ENCODE measurements at regions not wholly inside any gene's neighbourhood (a gene's known extent, or its start where the extent isn't known, plus 50 kb on each side); places are given as distances from the start of the nearest gene placed in this dataset.
"Not testable (repeated sequence)": the region's sequence is repeated elsewhere in the genome, so short reads cannot be mapped to it uniquely, and the experiment has no call there.

DNA sequence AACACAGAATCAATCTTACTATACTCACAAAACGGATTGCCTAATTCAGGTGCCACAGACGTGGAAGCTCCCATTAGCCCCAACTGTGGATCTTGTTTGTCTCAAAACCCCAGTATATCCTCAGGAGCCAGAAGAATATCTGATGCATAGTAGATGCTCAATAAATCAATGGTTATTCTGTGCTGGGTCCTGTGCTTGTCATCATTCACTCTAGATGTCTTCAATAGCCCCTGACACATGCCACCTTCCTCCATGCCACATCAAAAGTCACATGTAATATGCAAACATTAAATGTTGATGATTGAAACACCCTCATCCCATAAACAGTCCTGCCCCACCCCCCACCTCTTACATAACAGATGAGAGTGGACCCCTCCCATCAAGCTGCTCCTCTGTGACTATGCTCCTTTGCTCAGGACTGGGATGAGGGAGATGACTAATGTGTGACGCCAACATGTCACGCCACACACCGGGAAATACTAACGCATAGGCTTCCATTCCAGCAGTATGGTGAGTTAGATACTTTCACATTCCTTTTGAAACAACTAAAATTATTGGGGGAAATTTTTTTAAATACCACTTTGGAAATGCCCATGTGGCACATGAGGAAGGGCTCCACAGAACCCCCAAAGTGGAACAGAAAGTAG is 267.6 kb upstream of the SDK2 start:
- ATAC-seq (no peak), DNase-seq (no peak)
- intact Hi-C loops (cut with DNase I): no loop called here
- Histone ChIP-seq H3K4me3 (no peak overlapping the region), H3K27me3 (no peaks in the 10 kb centered on the region), H3K9me3 (peaks cover 0 to 5% (median 0%) of the 10 kb centered on the region in 4 donors), H3K36me3 (no peaks in the 10 kb centered on the region), H3K27ac (no peak overlapping the region), H3K4me1 (no peaks in the 10 kb centered on the region)
- TF ChIP-seq, protein P1, sequence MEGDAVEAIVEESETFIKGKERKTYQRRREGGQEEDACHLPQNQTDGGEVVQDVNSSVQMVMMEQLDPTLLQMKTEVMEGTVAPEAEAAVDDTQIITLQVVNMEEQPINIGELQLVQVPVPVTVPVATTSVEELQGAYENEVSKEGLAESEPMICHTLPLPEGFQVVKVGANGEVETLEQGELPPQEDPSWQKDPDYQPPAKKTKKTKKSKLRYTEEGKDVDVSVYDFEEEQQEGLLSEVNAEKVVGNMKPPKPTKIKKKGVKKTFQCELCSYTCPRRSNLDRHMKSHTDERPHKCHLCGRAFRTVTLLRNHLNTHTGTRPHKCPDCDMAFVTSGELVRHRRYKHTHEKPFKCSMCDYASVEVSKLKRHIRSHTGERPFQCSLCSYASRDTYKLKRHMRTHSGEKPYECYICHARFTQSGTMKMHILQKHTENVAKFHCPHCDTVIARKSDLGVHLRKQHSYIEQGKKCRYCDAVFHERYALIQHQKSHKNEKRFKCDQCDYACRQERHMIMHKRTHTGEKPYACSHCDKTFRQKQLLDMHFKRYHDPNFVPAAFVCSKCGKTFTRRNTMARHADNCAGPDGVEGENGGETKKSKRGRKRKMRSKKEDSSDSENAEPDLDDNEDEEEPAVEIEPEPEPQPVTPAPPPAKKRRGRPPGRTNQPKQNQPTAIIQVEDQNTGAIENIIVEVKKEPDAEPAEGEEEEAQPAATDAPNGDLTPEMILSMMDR (IDR thresholded peaks at IDR 0.05): no peak
- no peak for TF ChIP-seq POLR2A (IDR thresholded peaks at IDR 0.05)
- WGBS (ENCODE audit: insufficient coverage, low coverage, low lambda C conversion rate, missing lambda C conversion rate): 76% methylated on average over 6 of the region's 6 CpGs

DNA sequence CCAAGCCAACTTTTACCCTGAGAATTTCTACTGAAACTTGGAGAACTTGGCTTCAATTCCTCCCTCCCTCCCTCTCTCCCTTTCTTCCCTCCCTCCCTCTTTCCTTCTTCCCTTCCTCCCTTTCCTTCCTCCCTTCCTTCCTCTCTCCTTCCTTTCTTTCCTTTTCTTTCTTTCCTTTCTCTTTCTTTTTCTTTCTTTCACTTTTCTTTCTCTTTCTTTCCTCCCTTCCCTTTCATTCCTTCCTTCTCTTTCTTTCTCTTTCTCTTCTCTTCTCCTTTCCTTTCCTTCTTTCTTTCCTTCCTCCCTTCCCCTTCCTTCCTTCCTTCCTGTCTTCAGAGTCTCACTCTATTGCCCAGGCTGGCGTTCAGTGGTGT is 268.1 kb upstream of the SDK2 start:
- 67% methylated on average over 1 of the region's 1 CpG for WGBS (ENCODE audit: insufficient coverage, low coverage, low lambda C conversion rate, missing lambda C conversion rate)
- no peaks in the 10 kb centered on the region for H3K36me3 ChIP-seq
- H3K4me3 ChIP-seq: no peak overlapping the region
- no peaks in the 10 kb centered on the region for H3K27me3 ChIP-seq
- peaks cover 0 to 5% (median 0%) of the 10 kb centered on the region in 4 donors for H3K9me3 ChIP-seq
- no peaks in the 10 kb centered on the region for H3K4me1 ChIP-seq
- DNase-seq (no peak), ATAC-seq (no peak)
- intact Hi-C loops (cut with DNase I): no loop called here
- TF ChIP-seq POLR2A (IDR thresholded peaks at IDR 0.05): no peak
- TF ChIP-seq, protein P1 (IDR thresholded peaks at IDR 0.05): no peak
- no peak overlapping the region for H3K27ac ChIP-seq

DNA sequence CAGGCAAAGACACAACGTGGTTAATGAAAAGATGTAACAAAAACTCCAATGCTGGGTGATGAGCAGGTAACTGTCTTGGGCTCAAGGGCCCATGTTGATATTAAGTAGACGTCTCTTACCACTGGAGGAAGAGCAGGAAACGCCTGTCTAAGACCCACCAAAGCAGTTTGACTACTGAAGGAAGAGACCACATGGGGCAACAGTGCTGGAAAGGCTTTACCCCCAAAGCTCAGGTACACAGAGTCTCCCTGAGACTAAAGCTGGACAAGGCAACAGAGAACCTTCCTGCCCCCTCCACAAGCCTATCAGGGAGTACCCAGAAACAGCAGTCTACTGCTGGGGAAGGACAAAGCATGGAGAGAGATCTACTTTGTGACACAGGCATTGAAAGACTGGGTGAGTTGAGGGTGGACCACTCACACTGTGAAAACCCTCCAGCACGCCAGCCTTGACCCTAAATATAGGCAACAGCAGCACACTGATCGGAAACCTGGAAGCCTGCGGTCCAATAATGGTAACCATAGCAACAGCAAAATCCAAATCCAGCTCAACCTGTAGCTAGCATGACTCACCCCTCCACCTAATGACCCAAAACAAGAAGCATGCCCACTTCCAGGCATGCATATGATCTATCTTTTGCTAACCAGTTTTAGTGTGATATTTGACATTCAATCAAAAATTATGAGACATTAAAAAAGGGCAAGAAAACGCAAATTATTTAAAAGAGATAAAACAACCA is 270.5 kb upstream of the SDK2 start:
- H3K27ac ChIP-seq: no peak overlapping the region
- no peak for ATAC-seq
- no peak overlapping the region for H3K4me3 ChIP-seq
- DNase-seq: no peak
- no peaks in the 10 kb centered on the region for H3K36me3 ChIP-seq
- H3K27me3 ChIP-seq: no peaks in the 10 kb centered on the region
- peaks cover 0 to 5% (median 0%) of the 10 kb centered on the region in 4 donors for H3K9me3 ChIP-seq
- H3K4me1 ChIP-seq: no peaks in the 10 kb centered on the region
- intact Hi-C loops (cut with DNase I): no loop called here
- TF ChIP-seq, protein P1 (IDR thresholded peaks at IDR 0.05): no peak
- no peak for TF ChIP-seq POLR2A (IDR thresholded peaks at IDR 0.05)
- 32% methylated on average over 1 of the region's 7 CpGs for WGBS (ENCODE audit: insufficient coverage, low coverage, low lambda C conversion rate, missing lambda C conversion rate)

DNA sequence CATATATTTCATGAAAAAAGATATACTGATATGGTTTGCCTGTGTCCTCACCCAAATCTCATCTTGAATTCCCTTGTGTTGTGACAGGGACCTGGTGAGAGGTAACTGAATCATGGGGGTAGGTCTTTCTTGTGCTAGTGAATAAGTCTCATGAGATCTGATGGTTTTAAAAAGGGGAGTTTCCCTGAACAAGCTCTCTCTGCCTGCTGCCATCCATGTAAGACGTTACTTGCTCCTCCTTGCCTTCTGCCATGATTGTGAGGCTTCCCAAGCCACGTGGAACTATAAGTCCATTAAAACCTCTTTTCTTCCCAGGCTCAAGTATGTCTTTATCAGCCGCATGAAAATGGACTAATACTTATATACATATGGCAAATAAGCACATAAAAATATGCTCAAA is 274.8 kb upstream of the SDK2 start:
- H3K9me3 ChIP-seq; H3K27ac ChIP-seq; H3K4me1 ChIP-seq; H3K36me3 ChIP-seq; DNase-seq; ATAC-seq; H3K4me3 ChIP-seq; intact Hi-C loops (cut with DNase I); H3K27me3 ChIP-seq: not testable (repeated sequence)
- 49% methylated on average over 3 of the region's 3 CpGs for WGBS (ENCODE audit: insufficient coverage, low coverage, low lambda C conversion rate, missing lambda C conversion rate)

DNA sequence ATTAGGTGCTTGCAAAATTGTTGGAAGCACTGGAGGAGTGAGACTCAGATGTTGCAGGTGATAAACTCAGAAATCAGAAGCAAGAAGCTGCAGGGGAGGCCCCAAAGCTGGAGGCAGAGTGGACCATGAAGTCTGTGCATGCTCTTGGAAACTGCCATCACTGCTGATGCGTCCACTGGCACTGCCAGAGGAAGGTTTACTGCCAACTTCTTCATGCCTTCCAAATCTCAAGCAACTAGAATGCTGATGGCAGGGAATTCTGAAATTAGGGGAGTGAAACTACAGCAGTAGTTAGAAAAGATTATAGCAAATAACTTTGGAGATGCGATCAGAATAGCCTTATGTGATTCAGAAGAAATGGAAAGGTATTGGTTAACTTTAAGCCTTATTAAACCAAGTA is 277.1 kb upstream of the SDK2 start:
- ATAC-seq (no peak), DNase-seq (no peak)
- Histone ChIP-seq H3K27me3 (no peaks in the 10 kb centered on the region), H3K4me3 (no peak overlapping the region), H3K4me1 (no peaks in the 10 kb centered on the region), H3K9me3 (no peaks in the 10 kb centered on the region), H3K36me3 (no peaks in the 10 kb centered on the region), H3K27ac (no peak overlapping the region)
- TF ChIP-seq, protein P1 (IDR thresholded peaks at IDR 0.05): no peak
- TF ChIP-seq POLR2A (IDR thresholded peaks at IDR 0.05): no peak
- intact Hi-C loops (cut with DNase I): no loop called here
- WGBS (ENCODE audit: insufficient coverage, low coverage, low lambda C conversion rate, missing lambda C conversion rate): 67% methylated on average over 2 of the region's 2 CpGs

Data from right lobe of liver (tissue), 6 donors.